Stimulated activated naive CD4-positive, alpha-beta T cell (primary cell): ENCODE measurements at regions not wholly inside any gene's neighbourhood (a gene's known extent, or its start where the extent isn't known, plus 50 kb on each side); places are given as distances from the start of the nearest gene placed in this dataset.
"Not testable (repeated sequence)": the region's sequence is repeated elsewhere in the genome, so short reads cannot be mapped to it uniquely, and the experiment has no call there.

ENCODE experiments used
- DNase-seq, 6 experiments: peaks; one replicate each; lab custom pipeline; 2025; lab: John Stamatoyannopoulos, UW

DNA sequence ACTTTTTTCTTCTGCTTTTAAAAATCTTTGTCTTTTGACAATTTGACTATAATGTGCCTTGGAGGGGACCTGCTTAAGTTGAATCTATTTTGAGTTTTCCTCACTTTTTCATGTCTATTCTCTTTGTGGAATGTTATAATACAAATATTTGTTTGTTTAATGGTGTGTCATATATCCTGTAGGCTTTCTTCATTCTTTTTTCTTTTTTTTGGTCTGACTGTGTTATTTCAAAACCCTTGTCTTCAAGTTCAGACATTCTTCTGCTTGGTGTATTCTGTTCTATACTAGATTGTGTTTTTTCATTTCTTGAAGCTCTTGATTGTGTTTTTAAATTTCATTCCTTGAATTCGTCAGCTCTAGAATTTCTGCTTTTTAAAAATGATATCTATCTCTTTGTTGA lies 228.2 kb downstream of the STK31 start:
- DNase-seq: no peak

DNA sequence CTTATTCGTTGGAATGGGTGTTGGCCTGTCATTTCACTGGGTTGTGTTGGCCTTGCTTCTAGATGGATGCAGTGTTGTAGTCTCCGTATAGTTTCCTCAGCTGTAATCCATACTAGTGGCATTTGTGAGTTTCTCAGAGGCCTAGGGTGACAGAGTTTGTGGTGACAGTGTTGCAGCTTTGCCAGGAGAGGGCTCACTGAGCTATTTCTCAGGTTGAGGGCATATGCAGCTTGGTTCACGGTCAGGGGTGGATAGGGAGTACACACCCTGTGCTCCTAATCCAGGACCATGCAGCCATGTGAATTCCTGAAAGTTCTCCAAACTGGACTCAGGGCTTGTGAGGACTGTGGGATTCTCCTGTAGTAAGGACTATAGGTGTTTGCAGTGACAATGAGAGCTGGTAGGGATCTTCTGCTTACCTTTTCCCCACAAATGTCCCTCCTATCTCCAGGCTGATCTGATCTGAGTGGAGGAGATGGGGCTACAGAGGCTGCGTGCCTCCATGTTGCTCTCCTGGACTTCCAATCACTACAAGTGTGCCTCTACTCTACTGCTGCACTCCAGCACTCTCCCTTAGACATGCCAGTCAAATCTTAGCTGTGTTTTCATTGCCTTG lies 229.0 kb downstream of the STK31 start:
- no peak for DNase-seq

DNA sequence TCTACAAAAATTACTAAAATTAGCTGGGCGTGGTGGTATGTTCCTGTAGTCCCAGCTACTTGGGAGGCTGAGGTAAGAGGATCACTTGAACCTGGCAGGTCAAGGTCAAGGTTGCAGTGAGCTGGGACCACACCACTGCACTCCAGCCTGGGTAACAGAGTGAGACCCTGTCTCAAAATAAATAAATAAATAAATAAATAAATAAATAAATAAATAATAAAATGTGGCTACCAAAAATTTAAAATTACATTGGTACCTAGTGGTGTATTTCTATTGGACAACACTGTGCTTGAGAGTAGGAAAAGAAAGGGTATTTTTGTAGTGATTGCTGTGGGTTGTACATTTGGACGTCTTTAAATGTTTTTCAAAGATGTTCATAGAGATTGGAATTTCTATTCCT lies 229.7 kb downstream of the STK31 start:
- DNase-seq: not testable (repeated sequence)

DNA sequence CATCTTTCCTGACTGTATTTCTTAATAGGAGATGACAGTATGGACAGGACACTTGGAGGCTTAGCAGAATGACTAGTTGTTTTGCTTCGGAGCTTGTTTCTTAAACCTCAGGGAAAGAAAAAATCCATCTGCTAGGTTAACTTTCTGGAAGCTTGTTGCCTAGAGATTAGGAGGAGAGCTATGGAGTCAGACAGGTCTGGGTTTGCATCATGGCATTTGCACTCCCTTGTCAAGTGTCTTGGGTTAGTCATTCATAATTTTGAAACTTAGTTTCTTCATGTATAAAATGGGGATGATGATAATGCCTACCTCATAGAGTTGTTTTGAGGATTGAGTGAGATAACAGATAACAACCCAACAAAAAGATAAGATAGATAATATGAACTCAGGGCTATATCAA lies 231.5 kb downstream of the STK31 start:
- no peak for DNase-seq

DNA sequence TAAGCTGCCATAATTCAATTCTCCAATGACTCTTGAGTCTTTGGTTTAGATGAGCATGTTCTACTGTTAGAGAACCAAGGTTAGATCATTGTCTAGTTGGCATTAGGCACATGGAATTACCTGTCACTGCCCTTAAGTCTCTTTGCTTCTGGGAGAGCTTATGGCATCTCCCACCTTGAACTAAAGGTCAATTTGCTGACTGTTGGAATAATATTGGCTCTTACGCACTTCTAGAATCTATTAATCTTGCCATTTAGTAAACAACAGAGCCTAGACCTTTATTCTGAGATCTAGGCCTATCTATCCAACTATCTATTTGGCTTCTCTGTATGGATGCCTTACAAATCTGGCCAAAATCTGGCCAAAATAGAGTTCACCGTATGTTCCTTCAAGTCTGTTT lies 232.0 kb downstream of the STK31 start:
- no peak for DNase-seq

DNA sequence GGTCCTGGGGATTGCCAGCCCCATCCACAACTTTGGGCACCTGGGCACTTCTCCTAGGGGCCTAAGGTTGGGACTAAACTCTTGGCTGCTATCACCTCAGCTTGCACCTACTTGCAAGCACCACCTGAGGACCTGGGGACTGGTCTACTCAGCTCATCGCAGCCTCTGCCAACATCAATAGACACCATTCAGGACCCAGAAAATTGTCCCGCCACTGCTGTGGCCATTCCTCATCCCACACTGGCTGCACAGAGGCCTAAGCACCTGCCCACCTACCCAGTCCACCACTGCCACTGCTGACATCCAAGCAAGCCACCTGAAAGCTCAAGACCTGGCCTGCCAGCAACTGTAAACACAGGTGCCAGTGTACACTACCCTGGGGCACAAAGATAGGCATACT lies 234.1 kb downstream of the STK31 start:
- DNase-seq: no peak

DNA sequence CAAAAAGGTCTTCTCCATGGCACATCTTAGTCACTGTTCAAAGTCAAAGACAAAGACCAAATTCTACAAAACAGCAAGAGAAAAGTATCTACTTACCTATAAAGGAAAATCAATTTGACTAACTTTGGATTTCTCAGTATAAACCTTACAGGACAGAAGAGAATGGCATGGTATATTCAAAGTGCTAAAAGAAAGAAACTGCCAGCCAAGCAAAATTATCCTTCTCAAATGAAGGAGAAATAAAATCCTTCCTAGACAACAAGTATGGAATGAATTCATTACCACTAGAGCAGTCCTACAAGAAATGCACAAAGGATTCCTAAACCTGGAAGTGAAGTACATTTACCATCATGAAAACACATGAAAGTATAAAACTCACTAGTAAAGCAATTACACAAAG lies 235.5 kb downstream of the STK31 start:
- DNase-seq: no peak

DNA sequence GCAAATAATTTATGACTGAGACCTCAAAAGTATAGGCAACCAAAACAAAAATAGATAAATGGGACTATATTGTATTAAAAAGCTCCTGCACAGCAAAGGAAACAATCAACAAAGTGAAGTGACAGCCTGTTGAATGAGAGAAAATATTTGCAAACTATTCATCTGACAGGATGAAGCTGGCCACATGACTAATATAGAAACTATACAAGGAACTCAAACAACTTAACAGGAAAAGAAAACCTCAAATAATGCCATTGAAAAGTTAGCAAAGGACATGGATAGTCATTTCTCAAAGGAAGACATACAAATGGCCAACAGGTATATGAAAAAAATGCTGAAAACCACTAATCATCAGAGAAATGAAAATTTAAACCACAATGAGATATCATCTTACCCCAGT lies 245.1 kb downstream of the STK31 start:
- DNase-seq: no peak

DNA sequence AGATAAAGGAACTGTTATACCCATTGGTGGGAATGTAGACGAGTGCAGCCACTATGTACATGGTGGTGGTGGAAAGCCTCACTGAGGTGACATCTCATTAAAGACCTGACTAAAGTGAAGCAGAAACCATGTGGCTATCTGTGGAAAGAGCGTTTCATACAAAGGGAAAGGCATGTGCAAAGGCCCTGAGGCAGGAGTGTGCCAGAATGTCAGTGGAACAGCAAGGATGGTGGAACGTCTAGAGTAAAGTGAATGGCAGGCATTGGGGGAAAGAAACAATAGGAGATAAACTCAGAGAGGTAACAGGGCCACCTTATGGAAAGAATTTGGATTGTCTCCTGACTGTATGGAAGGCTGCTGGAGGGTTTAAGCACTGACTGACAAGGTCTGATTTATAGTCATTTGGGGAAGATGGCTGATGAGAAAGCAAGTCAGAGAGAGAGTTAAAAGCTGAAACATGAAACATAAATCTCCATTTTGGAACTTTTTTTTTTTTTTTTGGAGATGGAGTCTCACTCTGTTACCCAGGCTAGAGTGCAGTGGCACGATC lies 245.7 kb downstream of the STK31 start:
- DNase-seq: no peak

DNA sequence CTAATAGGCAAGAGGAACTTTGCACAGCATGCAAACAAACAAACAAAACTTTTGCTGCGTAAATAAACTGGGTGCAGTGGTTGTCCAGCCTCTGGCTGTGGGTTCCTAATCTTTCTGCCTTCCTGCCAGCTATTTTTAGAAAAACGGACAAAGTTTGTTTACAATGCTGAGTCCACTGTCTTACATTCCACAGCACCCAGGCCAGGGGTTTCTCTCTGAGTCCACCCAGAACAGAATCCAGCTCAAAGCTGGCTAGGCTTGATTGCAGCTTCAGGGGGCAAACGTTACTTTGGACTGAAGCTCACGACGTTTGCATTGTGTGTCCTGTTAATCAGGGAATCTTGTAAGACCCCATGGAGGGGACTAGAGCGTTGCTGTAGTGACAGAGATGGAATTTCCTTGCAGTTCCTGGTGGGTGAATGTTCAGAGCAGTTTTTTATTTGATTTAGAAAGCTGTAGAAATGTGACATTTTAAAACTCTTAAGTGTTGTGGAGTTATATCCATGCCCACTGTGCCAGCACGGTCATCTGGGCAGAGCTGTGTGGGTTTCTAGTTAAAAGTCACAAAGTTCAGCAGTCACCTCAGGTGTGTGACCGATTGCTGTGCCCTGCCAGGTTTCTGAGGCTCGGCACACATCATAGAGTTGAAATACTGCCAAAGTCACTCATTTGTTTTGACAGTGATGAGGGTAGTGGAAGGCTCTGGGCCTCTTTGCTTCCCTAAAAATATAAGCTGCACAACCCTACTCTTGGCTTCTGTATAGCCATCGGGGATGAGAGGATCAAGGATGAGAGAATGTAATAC lies 247.0 kb downstream of the STK31 start:
- DNase-seq: no peak

DNA sequence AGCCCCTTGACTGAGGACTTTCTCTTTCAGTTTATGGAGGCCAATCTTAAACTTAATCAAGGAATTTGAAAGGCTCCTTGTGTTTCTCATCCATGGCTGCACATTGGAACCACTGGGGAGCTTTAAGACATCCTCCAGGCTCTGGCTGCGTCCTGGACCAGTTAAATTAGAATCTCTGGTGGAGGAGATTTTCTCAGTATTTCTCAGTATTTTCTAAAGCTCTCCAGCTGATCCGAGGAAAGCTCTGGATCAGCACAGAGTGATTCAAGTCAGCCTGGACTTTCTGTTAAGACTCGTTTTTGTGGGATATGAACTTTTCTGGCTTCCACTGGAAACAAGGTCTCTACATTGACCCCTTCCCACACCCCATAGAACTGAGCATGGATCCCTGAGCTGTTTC lies 249.8 kb downstream of the STK31 start:
- DNase-seq: no peak

DNA sequence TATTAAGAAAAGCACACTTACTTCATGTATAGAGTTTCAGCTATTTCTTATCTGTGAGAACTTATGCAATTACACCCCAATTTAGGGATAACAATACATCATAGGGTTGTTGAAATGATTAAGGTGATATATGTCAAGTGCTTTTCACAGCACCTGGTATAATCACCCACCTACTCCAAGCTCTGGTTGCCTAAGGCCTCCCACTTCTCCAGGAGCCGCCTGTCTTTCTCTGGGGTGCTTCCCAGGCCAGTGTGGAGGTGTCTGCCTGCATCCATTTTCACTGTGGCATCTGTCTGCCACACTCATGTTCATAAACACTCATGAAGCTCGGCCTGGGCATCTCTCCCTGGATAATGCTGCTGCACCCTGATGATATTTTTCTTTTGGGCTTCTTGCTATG lies 250.3 kb downstream of the STK31 start:
- no peak for DNase-seq

DNA sequence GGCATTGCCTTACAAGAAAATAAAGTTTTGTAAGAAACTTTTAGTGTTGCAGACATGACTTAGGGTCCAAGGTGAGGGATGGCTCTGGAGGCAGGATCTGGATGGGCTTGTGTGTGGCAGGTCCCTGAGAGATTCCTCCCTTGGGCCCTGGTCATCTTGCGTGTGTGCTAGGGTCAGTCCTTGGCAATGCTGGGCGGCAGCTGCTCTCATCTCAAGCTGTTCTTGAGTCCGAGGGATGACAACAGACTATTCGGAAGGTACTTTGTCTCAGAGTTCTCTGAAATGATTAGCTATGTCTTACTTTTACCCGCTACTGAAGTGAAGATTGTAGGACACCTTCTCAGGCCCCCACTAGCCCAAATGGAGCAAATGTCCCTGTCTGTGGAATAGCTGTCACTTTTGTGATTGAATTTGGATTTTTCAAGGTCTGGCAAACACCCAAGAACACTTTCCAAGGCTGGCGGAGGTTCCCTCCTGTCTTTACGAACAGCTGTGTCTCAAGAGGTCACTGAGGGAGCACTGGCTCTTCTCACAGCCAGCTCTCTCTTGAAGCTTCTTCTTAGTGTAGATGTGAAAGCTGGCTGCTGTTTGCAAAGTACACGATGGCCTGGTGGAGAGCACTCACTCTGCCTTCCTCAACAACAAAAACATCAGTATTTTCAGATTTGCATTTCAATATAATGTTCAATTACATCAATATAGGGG lies 253.6 kb downstream of the STK31 start:
- DNase-seq: no peak

DNA sequence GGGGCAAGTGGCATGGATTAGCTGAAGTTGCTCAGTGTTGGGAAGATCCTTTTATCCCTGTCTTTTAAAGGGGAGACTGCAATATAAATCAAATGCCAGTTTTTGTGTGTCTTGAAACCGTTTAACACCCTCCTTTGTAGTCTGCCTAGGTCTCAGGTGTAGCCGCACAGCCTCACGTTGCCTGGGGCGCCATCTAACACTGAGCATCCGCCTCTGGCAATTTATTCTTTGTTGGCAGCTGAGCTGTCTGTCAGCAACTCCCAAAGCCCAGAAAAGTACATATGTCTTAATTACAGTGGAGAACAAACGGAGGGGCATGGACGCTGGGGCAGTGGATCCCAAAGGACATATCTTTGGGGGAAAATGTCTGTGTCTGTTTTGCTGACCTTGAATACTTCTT lies 254.7 kb downstream of the STK31 start:
- DNase-seq: no peak

DNA sequence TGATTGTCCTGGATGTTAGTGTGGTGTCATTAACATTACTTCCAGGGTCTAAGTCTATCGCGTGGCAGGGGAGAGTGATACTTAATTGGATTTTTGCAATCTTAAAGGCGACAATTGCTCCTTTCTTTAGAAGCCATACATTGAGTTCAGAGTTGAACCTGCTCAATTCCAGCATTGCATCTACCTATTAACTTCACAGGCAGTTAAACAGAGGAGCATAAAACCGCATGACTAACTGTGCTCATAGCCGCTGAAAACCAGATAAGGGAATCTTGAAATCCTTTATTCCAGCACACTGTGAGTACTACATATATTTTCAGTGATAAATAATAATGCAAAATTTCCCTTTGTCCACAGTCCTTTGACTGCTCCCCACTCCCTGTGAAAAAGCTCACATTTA lies 255.3 kb downstream of the STK31 start:
- DNase-seq: no peak

DNA sequence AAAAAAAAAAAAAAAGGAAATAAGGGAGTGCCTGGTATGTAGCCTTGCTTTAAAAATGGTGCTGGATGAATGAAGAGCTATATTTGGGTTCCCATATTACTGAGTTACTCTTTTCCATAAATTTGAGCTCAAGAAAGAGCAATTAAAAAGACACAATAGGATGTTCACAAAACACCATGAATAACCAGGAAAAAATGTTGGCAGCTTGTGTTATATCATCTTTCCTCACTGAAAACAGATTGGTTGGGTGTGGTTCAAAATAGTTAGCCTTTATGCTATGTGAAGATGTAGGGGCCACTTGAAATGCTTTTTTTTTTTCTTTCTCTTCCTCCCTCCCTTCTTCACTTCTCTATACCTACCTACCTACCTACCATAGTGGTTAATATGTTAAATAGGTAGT lies 256.9 kb downstream of the STK31 start:
- no peak for DNase-seq

DNA sequence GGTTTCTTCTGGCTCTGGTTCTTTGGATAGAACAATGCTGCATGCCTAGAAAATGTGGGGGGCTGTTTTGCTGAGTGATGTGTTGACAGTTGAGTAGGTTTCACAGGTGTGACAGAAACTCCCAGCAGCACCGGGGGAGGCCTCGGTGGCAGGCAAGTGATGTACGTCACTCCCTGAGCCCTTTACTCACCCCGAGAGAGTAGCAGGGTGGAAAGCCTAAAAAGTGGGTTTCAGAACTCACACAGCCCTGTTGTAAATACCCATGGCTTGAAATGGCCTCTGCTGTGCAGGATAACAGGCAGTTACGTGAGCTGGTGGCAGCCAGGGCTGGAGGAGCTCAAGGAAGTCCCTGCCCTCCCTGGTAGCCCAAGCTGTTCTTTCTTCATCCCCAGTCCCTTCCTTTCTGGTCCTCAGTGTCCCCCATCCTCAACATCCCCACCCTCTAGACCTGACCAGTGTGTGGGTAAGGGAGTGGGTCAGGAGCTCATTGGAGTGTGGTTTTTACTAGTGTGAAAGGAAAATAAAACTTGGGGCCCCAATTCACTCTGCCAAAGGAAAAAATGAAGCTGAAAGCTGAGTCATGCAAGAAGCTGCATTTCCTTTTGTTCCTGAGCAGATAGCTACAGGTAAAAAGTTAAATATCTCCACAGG lies 258.1 kb downstream of the STK31 start:
- DNase-seq: no peak

DNA sequence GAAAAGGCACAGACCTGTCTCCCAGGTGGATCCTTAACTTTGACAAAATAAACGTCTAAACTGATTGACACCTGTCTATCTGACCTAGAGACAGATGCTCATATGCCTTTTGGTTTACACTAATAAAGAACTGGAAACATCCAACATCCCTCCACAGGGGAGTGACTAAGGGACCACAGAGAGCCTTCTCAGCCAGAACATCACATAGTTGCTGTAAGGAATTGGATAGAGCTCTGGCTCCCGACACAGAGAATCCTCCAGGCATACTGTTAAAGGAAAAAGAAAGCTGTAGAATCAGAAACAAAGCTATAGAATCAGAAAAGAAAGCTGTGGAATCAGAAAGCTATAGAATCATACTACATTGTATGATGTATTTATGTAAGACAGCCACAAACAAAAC lies 258.8 kb downstream of the STK31 start:
- DNase-seq: no peak

DNA sequence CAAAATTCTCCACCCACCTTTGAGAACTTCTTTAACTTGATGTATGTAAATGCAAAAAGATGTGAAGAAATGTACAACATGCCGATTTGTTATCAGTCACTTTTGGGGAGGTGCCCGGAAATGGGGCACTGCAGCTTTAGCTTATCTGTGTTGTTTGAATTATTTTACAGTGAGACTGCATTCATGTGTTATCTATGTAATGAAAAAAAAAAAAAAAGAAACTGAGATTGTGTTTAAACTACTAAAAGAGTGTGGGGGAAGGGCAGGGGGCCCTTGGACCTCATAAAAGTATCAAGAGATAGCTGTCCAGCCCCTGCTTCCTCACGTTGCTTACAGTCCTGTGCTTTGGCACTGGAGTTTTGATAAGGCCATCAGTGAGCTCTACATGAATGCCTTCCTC lies 259.4 kb downstream of the STK31 start:
- no peak for DNase-seq

DNA sequence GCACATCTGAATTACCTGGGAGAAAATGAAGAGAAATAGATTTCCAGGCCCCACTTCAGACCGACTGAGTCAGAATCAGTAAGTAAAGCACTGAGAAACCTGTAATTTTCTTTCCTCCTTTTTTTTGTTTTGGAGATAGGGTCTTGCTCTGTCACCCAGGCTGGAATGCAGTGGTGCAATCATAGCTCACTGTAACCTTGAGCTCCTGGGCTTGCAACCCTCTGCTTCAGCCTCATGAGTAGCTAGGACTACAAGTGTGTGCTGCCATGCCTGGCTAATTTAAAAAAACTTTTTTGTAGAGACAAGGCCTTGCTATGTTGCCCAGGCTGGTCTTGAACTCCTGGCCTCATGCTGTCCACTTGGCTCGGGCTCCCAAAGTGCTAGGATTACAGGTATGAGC lies 260.2 kb downstream of the STK31 start:
- no peak for DNase-seq

DNA sequence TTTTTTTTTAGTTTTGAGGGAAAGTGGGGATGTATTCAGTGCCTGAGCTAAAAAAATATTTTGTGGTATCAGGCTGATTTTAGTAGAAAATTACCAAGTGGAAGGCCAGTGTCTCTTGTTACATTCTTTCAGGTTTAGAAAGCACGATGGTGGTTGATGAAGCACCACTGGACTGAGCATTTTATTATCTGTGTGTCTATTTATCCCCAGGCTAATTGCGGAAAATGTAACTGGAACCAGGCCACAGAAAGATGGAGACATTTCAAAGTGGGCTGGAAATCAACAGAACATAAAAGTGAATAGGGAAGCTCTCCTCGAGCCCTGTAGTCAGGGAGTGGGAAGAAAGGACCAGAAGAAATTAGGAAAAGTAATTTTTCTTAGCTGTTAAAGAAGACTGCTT lies 261.0 kb downstream of the STK31 start:
- DNase-seq: no peak

DNA sequence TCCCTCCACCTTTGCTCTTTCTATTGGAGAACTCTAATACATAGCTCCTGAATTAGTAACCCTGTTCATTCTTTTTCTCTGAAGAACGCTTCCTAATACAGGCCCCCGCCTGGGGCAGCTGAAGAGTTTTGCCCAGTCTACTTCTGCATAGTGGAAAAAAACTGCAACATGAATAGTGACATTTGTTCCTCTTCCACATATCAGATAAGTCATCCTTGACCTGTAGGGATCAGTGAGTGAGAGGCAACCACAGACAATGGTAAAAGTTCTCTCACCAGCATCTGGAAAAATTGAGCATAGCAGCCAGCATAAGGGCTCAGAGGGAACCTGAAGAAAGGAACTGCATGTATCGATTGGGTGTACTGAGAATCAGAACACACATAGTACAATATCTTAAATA lies 262.0 kb downstream of the STK31 start:
- DNase-seq: no peak

DNA sequence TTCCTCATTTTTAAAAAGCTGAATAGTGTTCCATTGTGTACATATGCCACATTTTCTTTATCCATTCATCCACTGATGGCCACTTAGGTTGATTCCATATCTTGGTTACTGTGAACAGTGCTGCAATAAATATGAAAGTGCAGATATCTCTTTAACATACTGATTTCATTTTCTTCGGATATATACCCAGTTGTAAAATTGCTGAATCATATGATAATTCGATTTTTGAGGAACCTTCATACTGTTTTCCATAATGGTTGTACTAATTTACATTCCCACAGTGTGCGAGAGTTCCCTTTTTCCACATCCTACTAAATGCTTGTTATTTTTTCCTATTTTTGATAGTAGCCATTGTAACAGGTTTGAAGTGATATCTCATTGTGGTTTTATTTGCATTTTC lies 263.2 kb downstream of the STK31 start:
- no peak for DNase-seq
